Fibroblast of skin of right biceps (primary cell): ENCODE measurements at regions not wholly inside any gene's neighbourhood (a gene's known extent, or its start where the extent isn't known, plus 50 kb on each side); places are given as distances from the start of the nearest gene placed in this dataset.

Experiments
- DNase-seq: peaks from one replicate; pipeline ENCODE4 v3.0.0-alpha.2; 2013

DNA sequence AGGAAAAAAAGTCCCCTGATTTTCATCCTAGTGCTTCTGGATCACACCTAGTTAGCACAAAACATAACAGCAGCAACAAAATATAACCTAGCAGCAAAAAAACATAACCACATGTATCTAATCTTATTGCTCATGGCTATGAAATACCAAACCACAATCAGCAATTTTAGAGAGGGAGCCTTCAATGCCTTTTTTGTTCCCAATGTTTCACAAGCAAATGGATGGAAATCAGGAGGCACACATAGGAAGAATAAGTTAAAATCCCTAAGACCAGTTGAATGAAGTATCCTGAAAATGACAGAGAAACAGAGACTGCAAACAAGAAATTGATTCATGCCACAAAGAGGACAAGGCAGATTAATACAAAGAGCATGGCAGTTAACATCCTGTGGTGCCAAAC is 361.6 kb downstream of the GPM6A start:
- DNase-seq: no peak

DNA sequence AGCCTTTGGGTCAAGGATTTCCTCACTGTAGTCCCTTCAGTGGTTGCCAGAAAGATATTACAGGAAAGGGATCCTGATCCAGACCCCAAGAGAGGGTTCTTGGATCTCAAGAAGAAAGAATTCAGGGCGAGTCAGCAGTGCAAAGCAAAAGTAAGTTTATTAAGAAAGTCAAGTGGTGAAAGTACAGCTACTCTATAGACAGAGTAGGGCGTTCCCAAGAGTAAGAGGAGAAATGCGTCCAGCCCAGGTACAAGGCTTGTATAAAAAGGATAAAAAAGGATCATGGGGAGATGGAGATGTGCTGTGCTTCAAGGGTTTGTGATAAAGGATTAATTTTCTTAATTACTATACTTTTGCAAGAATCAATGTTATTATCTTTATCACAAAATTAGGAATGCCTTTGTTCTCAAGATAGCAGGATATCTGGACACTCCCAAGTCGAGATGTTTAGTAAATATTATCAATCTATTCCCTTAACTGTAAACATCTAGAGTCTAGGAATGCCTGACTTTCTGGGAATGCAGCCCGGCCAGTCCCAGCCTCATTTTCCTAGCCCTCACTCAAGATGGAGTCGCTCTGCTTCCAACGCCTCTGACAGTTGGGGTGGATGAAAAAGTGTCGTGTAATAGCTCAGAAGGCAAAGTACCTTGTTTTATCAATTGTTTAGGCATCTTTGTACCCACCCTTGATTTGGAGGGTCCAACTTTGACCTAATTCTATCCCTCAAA is 360.7 kb downstream of the GPM6A start:
- DNase-seq: no peak

DNA sequence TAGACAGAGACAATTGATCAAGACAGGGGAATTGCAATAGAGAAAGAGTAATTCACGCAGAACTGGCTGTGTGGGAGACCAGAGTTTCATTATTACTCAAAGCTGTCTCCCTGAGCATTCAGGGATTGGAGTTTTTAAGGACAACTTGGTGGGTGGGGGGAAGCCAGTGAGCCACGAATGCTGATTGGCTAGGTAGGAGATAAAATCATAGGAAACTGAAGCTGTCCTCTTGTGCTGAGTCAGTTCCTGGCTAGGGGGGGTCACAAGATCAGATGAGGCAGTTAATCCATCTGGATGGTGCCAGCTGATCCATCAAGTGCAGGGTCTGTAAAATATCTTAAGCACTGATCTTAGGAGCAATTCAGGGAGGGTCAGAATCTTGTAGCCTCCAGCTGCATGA is 358.6 kb downstream of the GPM6A start:
- peak; percentile 6 for DNase-seq

DNA sequence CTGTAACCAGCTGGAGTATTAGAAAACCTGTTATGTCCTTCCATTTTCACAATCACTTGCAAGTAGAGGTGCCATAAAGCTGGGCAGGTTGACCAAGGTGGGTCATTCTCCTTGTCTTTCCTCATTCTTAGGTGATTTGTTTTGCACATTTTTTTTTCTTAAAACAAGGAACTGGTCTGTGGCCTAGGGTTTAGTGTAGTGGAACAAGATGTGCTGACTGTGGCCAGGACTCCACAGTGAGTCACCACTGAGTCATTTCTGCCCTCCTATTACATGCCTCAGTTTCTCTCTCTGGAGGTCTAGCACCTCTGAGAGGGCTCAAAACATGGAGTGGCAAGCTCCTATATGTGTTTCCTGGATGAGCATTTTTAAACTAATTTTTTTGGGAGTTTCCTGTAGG is 355.9 kb downstream of the GPM6A start:
- DNase-seq: no peak

DNA sequence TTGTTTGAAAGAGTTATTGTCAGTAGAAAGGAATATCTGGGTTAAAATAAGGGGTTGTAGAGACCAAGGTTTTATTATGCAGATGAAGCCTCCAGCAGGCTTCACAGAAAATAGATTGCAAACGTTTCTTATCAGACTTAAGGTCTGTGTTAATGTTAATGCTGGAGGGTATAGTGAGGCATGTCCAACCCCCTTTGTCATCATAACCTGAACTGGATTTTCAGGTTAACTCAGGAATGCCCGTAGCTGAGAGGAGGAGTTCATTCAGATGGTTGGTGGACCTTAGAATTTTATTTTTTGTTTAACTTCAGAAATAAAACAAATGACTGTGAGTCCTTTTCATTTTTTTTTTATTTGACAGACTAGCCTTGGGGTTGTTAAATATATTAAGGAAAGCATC is 354.1 kb downstream of the GPM6A start:
- no peak for DNase-seq

DNA sequence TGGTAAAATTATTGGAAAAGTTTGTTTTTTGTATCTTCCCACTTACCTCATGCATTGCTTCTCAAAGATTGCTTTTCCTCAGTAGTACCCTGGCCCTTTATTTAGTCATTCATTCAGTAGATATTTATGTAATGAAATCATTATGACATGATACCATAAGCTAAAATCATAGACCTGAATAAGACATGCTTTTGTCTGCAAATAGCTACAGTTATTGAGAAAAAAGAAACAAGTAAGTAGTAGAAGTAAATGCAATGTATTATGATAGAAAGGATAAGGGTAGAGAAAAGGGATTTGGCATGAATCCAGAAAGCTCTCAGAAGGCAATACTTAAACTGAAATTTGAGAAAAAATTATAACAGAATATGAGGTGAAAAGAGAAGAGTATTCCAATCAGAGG is 352.5 kb downstream of the GPM6A start:
- DNase-seq: peak; percentile 33

DNA sequence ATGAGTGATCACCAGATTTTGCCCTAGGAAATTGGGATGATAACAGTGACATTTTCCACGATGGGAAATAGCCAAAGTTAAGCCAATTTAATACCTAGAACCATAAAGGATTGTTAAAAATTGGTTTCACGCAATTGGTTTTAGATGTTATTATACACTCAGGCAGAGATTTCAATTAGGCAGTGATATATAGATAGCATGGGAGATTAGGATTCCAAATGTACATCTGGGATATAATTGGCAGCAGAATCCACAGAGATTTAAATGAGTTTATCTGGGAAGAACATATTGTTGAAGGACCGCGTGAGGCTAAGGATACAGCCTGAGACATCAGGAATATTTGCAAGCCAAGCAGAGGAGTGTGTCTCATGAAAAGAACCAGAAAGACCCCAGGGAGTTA is 351.6 kb downstream of the GPM6A start:
- no peak for DNase-seq

DNA sequence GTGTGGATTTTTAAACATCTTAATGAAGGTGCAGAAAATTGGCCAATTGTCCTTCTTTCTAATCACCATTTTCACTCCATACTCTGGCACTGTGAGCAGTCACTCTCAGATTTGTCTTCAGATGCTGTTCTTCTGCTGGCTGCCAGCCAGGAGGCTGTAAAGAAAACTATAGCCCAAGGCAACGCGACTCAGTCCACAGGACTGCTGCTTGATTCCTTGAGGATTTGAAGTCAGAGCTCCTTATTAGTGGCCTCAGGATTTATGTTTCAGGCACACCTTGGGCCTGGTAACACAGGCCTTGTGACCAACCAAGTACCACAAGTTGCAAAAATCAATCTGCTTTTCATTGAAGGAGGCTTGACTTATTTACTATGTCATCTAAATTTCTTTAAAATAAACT is 342.6 kb downstream of the GPM6A start:
- DNase-seq: peak; percentile 62

DNA sequence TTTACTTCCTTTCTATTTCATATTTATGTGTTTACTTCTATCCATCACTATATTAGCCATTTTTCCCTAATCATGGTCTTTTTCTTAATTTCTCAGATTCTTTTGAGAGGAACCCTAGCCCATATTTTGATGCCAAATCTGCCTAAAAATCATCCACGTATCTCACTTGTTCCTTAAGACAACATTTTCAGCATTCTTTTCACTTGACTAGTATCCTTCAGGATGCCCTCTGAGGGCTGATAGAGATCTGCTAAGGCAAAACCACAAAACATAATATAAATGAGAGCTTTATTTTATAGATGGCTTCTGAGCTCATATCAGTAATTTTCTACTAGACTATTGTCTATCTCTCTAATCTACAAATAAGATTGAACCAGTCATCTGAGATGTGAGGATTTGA is 341.9 kb downstream of the GPM6A start:
- peak; percentile 82 for DNase-seq

DNA sequence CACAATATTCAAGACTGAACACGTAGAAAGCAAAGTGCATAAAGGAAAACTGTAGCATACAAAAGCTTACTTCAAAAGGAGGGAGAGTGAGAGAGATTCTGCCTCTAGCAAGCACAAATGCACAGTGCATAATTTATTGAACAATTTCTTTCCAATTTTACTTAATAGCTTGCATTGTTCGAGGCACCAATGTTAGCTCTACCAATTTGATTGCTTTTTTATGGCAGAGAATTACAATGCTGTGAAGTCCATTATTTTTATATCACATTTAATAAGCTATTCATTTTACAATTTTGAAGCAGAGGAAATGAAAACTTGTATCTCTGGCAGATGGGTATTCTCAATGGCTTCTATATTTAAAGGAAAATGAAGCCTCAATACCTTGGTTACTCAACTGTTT is 331.7 kb downstream of the GPM6A start:
- no peak for DNase-seq

DNA sequence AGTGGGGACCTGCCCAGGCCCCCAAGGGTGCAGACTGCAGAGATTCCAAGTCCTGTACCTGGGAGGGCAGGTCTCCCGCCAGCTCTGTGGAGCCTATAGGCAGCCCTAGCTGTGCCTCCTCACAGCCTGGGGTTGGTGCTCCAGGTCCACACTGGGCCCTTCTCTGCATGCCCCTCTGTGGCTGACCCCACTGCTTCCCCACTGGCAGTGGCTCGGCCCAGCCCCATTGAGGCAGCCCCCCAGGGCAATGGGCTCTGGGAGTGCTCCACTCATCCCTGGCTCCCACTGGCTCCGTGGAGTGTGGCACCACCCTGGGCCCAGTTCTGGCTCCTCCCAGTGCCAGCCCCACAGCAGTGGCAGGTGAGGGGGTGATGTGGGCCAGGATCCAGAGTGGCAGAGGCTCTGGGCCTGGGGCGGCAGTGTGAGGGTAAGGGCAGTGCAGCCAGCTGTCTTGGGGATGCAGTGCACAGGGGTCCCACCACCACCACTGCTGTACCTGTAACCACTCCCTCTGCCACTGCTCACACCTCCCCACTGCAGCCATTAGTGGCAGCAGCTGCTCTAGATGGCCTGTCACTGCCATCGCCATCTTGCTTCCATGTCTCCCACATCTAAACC is 312.2 kb downstream of the GPM6A start:
- no peak for DNase-seq

DNA sequence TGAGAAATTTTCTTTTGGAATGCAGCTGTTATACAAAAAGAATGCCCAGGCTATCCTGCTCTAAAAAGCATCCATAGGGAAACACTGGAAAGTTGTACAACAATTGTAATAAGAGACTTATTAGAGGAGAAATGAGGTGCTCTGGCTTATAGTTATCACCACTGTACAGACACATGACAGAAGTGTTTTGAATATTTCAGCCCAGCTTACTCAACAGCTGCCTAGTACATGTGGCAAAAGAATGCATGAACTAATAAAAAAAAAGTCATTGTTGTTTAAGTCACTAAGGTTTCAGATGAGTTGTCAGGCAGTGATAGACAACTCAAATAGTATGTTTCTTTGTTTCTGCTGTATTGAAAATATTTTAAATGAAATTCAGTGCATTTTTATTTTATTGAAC is 307.7 kb downstream of the GPM6A start:
- DNase-seq: peak; percentile 29

DNA sequence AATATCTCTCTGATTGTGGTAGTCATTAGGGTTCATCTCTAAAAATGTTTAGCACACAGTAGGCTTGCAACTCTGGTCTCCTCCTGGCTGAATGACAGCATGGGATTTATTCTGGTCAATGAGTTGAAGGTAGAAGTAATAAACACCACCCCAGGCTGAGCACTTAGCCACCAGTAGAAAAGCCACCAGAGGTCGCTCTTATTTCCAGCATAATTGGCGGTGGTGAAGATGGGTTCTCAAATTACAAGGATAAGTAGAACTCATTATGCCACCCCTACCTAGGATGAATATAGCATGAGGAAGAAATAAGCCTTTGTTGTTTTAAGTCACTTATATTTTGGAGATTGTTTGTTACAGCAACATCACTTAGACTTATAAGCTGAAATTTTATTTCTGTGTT is 302.7 kb downstream of the GPM6A start:
- no peak for DNase-seq

DNA sequence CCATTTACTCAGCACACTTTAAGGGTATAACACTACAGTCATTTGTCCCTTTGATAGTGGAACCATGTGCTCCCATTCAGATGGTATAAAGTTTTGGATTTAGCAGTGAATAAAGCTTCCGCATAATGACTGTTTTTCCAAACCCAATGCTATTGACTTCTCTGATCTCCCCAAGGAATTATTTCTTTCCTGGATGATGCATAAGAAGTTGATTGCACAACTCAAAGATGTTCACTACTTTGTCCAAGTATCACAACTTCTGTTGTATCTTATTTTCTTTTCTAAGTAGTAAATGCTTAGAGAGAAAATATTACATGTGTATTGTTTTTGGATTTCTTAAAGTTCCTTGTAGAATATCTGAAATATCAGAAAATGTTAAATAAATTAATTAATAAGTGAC is 300.2 kb downstream of the GPM6A start:
- peak; percentile 15 for DNase-seq

DNA sequence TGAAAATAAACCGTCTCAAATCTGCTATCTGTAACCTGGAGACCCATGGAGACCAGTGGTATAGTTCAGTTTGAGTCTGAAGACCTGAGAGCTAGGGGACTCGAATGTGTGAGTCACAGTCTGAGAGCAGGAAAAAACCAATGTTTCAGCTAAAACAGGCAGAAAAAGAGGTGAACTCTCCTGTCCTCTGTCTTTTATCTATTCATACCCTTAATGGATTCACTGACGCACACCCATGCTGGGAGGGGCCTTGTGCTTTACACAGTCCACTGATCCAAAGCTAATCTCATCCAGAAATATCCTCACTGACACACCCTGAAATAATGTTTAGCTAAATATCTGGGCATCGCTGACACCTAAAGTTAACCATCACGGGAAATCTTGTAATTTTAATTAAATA is 297.9 kb downstream of the GPM6A start:
- no peak for DNase-seq

DNA sequence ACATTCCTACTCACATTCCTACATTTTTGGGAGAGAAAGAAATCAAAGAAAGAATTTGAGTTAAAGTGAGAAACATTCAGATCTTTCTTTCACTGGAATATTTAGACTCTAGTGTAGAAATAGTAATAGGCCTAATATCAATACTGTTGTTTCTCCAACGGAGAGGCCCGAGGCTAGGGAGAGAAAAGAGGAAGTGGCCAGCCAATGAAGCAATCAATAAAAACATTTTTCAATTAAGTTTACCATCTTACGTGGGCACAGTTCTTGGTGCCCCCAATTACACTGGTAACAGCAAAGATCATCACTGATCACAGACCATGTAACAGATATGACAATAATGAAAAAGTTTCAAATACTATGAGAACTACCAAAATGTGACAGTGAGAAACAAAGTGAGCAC is 281.4 kb downstream of the GPM6A start:
- peak; percentile 20 for DNase-seq

DNA sequence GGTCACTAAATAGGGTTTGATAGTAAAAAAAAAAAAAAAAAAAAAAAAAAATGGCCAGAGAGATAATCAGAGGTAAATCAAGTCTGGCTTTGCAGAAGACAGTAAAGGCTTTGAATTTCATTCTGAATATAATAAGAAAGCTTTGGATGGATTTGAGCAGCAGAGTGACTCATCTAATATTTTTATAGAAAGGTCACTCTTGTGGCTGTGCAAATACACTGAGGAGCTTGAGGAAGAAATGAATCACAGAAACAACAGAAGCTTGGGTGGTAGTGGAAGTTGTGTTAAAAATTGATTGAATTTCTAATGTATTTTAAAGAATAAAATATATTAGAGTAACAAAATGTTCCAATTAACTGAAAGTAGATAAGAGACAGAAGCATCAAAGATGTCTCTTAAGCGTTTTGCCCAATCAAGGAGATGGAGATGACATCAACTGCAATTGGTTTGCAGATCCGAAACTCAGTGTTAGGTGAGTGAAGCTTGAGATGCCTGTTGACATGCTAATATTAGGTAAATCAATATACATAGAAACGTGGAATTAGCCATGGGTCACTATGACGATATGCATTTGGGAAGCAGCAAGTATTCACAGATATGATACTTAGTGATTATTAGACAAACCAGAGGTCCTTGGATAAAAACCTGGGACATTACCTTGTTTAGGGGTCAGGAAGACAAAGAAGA is 280.5 kb downstream of the GPM6A start:
- DNase-seq: peak; percentile 82

DNA sequence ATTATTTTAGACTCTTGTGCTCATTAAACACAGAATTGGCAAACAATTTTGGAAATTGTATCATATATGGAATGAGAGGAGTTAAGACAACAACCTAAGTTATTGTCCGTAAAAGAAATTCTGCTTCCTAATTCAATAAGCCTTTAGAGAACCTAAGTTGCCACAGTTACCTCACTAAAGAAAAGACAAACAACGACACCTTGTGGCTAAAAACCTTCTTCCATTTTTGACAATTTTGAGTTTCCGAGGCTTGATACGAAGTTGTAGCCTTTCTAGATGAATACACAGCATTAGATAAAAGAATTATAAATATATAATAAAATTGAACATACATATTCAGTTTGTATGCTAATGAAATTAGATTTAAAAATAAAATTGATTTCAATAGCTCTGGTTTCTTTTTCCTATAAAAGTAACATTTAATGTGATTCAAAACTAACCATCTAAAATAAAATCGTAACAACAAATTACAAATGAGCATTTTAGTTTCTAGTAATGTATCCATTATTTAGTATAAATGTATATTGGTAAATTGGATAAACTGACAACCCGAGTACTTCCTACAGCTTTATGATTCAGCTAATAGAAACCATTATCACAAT is 275.1 kb downstream of the GPM6A start:
- peak; percentile 72 for DNase-seq

DNA sequence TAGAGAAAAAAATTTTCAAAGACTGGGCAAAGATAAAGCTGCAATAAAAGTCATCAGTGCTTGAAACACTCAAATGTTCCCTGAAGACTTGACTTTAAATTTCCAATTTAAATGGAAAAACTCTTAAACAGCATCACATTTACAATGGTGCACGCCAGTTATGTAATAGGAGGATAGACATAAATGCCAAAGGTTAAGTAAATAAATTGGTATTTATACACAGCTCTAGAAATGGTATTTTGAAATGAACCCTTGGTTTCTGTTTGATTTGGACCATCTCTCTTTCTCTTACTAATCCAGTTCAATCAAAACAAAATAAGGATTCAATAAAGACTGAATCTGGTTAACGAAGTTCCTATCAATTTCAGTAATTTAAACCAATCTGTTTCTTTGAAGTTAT is 272.6 kb downstream of the GPM6A start:
- no peak for DNase-seq

DNA sequence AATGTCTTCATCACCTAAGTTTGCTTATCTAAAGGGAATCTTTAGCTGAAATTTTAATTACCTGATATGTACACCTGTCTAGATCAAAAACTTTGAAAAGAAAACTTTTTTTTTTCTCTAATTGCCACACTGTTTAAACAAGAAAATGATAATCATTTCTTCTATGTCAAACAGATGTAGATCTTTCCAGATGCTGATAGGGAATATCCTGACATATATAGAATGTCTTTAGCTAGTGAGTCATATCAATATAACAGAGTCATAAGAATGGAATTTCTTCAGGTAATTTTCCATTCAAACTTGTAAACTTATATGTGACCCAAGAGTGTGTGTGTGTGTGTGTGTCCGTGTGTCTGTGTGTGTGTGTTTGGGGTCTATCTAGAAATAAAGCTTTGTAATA is 271.9 kb downstream of the GPM6A start:
- no peak for DNase-seq

DNA sequence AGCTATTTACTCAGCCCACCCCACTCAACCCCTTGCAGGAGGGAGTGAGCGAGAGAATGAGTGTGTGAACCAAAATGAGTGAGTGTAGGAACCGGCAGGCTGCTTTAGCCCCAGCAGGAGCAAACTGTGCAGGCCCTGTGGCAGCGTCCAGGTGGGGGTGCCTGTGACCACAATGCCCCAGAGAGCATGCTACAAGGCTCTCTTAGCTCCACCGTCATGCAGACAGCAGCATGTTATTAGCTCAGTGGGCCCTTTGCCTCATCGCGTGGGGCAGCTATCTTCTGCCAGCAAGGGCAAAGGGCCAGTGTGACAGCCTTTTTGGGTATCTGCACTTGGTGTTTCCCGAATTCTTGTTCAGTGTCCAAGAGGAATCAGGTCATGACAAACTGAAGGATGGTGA is 271.3 kb downstream of the GPM6A start:
- DNase-seq: no peak

DNA sequence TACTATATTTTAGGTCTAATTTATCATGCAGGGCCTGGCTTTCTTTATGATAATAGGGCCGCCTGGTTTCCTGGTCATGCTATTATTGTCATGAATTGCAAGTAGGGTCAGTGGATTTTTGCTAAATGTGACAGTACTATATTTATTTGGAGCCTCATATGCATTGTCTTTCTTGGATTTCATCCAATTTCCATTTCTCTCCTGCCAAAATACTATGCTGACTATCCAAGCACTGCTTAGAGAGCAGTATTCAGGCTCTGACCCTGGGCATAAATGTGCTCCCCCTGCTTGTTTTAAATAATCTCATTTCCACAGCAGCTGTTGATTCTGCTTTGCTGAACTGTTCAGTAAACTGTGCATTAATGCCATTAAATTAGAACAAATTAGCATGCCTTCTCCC is 269.3 kb downstream of the GPM6A start:
- peak; percentile 28 for DNase-seq

DNA sequence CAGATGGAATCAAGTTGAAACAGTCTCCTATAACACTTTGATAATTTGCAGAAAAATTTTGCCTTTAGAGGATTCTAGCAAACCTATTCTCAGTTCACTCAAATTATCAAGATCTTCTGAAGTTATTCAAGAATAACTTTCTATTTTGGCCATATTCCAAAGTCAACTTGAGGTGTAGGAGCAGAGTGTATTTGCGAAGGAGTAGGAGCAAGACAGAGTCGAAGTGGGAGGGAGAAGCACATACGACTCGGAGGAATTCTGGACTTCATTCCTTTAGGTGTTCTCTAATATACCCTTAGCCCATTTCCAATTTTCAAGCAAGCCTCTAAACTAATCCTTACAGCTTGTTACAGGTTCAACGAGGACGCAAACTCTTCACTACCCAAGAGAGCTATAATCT is 252.9 kb downstream of the GPM6A start:
- DNase-seq: no peak

DNA sequence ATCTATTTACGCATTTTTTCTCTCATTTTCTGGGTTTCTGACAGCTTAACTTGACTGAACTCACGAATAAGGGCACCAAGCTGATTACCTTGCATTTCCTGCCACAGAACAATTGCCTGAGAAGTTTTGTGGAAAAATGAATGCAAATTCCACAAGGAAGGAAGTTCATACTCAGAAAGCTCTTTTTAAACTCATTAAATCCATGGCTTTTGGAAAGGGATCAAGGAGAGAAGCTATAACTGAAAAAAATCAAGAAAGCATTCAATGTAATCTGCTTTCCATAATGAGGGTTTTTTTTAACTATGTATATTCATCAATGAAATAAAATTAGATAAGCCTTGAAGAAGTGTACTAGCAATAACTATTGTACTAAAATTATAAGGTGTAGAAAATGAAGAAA is 252.5 kb downstream of the GPM6A start:
- DNase-seq: no peak
